HG02571 (cell line): ENCODE measurements at regions not wholly inside any gene's neighbourhood (a gene's known extent, or its start where the extent isn't known, plus 50 kb on each side); places are given as distances from the start of the nearest gene placed in this dataset.
"Not testable (repeated sequence)": the region's sequence is repeated elsewhere in the genome, so short reads cannot be mapped to it uniquely, and the experiment has no call there.

Experiments used
- ATAC-seq: cut with Tn5 transposase; IDR thresholded peaks from one replicate; pipeline ENCODE4 v1.9.1; 2021; ENCODE audit warnings: mild to moderate bottlenecking, moderate library complexity; ENCODE audit not compliant: unreplicated experiment

DNA sequence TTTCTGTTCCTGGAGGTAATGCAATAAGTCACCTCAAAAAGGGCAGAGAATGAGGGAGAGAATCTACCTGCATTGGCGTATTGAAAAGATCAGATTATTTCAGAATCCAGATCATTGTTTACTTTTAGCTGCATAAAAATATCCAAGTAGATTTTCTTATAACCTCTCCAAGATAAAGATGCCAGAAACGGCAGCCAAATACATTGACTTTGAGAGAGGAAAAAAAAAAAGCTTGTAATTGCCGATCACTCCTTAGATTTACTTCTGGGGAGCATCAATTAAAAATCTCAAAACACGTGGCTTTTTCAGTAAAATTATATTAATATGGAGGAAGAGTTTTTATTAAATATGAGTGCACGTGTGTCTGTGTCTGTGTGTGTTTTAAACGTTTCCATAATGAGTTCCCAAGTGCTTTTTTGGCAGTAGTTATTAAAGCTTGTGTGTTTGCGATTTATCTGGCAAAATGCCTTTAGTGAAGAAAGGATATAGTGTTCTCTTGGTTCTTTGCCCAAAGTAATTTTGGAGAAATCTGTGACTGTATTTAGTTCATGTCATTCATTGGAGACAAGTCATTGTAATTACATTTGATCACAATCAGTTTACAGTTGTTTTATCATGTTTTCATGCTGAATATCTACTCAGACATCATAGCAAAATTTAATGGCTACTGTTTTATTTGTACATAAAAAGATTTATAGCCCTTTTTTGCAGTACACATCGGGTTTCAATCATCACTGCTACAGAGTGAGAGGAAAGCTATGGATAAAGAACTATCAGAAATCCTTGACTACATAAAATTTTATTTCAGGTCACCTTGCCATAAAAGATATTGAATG, 176.1 kb downstream of the TM9SF2 start:
- ATAC-seq: no peak

DNA sequence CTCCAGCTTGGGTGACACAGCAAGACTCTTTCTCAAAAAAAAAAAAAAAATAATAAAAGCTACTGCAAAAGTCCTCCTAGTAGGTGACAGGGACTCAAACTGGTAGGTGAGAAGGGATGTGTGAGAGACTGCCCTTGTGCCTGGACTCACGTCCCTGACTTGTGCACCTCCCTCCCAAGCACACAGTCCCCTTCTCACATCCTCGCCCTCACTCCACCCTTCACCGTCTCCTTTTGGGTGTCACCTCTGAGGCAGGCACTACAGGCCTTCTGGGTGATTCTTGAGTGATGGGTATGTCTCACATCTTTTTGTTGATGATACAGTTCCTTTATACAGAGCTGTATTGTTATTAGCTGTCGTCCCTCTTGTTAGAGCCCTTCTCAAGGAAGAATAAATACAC, 170.5 kb downstream of the TM9SF2 start:
- no peak for ATAC-seq

DNA sequence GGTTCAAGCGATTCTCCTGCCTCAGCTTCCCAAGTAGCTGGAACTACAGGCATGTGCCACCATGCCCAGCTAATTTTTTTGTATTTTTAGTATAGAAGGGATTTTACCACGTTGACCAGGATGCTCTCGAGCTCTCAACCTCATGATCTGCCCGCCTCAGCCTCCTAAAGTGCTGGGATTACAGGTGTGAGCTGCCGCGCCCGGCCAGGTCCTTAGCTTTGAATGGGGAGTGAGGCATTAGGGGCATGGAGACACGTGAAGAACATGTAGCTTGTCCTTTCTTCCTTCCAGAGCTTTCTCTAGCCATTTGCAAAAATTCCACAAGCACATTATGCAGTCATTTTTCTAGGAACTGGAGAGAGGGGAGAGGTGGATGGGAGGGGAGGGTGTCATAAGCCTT, 167.8 kb downstream of the TM9SF2 start:
- ATAC-seq: not testable (repeated sequence)

DNA sequence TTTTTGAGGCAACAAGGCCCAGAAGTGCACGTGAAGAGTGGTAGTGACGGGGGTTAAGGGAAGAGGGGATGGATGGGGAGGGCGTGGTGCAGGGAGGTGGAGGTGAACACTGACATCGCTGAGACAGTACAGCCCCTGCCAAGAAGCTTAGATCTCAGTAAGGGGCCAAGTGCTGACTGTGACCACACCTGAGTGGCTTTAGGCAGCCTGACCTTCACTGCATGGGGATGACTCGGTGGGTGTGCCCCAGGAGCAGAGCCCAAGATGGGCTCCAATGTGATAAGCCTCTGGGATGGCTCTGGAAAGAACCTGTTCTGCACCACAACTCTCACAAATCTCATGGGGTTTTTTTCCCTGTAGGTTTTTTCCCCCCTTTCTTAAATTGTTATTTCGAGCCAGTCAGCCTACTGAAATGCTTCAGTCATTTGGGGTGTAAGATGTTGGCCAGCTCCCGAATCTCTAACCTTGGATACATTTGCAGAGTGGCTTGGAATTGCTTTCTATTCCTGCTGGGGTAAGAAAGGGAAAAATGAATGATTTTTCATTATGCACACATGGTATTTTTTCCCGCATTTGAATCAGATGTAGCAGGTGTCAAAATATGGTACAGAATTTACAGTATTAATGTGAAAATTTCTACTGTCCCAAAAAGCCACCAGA, 165.0 kb downstream of the TM9SF2 start:
- no peak for ATAC-seq

DNA sequence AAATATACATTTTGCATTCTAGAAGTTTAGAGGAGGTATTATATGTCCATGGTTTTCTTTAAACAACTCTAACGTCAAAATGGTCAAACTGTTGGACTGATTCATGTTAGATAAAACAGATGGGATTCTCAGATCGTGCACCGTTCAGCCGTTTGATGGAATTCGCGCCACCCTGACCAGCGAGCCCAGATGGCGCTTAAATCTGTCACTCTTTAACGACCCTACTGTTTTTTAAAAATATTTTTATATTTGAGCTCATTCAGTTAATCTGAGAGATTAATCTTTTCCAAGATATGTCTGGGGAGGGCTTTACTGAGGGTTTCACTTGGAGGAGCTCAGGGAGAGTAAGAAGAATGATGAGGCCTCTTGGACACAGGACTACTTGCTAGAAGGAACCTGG, 164.4 kb downstream of the TM9SF2 start:
- no peak for ATAC-seq

DNA sequence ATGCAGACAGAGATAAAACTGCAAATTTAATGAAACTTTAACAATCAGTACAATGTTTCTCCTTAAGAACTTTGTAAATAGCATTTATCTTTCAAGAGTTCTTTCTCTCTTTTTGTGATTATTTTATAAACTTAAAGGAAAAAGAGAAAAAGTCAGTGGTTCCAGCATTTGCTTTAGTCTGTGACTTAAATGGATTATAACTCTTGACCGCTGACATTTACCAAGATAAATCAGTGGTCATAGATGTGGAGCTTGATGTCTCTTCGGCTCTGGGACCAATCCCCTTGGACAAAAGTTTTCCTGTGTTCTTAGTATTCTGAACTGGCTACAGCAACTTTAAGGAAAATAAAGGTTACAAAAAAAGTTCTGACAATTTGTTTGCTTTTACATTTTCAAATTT, 162.6 kb downstream of the TM9SF2 start:
- no peak for ATAC-seq

DNA sequence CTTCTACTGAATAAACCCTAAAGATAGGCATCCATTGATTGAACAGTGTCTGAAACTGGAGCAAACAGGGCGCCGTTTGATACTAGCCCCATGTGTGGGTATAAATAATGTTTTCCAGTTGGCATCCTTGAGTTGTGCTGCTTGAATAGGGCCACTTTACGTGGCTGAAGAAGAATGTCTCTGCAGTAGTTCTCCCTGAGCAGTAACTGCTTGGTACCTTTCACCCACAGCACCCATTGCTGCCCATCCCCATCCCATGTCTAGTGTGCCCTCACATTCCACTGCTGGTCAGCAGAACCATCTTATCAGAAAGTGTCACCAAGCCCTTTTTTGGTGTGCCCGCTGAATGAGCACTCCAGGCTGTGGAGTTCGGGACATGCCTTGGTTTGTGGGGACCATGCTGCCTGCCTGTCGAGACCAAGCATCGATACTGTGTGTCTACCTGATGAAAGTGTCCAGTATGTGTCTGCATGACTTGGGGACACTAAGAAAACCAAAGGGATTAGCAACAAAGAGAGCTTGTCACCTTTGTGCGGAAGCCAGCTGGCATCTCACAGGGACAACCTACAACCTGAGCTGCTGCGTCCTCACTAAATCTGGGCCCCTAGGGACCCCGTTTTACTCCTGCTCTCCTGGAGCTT, 162.0 kb downstream of the TM9SF2 start:
- no peak for ATAC-seq

DNA sequence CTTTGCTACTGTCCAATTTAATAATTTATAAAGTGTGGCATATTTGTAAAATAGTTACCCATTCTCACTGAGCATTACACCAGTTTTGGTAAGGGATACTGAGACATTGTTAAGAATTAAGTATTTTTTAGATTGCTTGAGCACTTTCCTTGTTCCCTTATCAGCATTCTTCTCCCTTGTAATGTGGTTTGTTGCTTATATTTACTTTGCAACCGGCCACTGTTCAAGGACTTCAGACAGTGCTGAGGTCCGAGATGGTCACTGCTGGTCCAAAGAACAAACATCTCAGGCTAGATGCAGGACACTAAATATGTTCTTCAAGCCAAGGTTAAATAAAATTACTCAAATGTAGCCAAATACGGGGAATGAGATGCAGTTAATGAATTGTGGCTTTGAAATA, 161.4 kb downstream of the TM9SF2 start:
- no peak for ATAC-seq

DNA sequence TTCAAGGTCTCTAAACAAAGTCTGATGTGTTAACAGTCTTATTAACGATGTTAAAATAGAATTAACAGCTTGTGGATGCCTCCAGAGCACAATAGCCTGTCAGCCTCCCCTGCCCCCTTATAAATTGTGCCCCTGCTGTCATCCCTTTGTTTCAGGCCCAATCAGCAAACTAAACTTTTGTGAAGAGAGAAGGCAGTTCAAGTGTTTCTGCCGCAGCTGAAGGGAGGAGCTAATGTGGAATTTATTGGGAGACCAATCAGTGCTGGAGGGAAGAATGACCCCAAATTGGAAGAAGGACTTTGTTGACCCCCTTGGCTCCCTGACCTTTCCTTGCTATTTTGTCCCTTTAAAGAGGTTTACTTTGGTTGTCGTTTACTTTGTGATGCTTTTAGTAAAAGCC, 160.5 kb downstream of the TM9SF2 start:
- ATAC-seq: no peak

DNA sequence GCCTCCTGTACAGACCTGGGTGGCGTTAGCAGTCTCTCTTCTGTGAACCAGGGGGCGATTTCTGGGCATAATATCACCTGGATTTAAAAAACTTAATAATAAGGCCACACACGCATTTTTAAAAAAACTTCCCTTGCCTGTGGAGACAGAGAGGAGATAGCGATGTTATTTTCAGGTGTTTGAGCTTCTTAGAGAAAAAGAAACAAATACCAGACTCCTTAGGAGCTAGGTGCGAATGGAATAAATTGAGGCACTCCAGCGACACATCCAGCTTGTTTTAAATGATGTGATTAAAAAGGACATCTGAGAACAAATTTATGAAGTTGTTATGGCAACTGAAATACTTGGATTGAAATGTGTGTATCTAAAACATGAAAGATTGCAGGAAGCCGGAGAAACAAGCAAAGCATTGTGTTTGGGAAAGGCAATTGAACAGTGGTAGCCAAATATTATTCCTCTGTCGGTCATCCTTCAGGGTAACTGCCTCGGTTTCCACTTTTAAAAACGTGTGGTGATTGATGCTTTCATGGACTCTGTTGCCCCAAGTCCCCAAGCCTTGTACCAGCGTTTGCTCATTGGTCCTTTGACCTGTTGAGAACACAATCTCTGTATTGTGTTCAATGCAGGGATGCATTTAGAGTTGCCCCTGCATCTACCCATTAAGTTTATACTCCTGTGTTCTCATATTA, 158.7 kb downstream of the TM9SF2 start:
- ATAC-seq: no peak

DNA sequence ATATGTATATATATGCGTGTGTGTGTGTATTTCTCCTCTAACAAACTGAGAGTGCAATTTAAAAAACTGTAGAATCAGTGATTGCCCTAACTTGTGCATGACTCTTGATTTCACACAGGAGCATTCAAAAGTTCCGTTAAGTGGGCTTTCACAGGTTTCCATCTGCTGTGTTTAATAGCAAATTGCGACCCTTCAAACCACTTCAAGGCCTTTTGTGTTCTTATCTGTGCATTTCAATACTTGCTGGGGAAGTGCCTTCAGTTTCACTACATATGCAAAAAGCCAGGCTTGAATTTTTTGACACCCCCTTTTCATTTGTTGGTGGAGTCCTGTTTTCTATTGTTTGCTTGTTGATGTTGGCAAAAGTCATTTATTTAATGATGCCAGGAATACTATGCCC, 158.0 kb downstream of the TM9SF2 start:
- no peak for ATAC-seq

DNA sequence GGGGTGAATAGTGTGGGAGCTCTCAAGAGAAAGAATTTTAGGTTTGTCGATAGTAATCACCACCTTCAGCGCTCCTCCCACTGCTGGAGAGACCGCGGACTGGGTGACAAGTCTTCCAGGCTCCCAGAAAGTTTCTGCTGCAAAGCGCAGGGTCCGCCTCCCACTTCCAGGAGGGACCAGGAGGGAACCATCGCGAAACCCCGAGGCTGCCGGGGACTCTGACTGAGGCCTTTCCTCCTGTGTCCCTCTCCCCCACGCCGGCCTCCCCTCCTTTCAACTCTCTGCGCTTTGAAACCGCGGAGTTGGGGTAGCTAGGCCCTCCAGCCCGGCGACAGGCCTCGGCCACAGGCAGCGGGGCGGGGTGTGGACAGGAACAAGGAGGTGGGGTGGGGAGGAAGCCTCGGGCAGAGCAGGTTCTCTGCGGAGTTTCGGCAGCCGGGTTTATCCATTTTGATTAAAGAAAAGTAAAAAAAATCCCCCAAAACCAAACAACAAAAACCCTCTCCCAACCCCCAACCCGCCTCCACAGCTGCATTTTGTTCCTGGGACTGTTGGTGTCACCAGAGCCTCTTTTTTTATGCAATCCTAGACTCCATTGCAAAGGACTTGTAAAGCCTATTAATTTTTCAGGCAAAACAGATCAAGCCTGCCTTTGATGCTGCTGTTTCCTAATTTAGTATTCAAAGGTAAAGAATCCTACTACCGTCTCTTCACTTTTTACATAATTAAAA, 157.2 kb downstream of the TM9SF2 start:
- no peak for ATAC-seq

DNA sequence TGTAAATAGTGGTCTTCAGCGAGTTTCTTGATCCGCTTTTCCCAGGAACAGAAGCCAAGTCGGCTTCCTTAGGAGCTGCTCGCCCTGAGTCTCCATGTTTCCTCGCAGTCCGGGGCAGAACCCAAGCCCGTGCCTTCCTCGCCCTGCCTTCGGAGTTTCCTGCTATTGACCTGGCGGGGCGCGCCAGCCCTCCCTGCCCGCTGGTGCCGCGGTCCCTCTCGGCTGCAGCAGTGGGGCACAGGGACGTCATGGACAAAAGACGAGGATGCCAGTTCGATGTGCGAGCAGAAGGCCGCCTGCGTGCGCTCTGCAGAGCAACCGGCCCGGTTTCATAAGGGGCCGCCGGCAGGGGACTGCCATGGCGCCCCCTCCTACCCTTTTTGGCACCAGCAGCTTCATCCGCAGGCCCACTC, 156.6 kb downstream of the TM9SF2 start:
- no peak for ATAC-seq

DNA sequence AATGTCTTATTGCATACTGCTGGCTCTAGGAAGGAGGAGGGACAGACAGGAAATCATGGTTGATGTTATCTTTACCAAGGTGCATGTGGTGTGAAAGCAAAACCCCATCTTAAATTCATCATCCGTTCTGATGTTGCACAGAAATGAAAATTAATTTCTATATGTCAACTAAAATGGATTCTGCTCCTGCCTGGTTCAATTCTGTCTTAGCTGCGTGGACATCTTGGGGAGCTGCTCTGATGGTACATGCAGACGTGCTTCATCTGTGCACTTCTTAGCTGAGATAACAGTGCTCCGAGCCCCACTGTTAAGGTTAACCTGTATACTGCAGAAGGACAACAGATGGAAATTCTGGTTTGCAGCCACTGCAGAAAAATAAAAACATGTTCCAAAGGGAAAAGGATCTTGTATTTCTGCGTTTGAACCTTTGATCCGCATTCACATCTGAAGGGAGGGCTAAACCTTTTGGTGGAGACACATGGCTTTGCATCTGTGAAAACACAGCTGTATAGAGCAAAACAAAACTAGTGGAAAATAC, 155.6 kb downstream of the TM9SF2 start:
- no peak for ATAC-seq

DNA sequence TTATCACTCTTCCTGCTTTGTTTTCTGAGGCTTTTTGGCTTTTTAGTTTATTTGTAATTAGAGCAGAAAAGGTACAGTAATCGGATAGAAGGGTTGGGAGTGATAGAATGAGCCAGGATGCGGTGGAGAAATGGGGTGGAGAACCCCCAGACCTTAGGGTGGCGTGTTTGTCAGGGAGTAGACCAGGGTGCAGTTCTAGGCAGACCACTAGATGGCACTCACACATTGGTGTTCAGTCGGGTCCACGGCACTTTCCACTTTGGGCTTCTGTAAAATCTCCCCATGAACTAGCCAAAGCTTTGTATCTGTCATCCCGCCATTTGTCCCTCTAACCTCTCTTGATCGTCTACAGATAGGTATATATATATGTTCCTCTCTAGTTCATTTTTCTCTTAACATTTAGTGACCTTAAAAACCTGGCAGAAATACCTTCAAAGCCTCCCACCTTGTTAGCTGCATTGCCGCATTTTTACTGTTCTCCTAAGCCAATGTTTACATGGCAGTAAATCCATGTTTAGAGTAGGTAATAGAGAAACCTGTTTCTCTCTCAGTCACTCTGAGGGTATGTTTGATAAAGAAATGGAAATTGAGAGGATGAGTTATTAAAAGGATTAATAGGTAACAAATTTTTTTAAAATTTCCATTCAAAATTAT, 154.9 kb downstream of the TM9SF2 start:
- peak; percentile 61 for ATAC-seq

DNA sequence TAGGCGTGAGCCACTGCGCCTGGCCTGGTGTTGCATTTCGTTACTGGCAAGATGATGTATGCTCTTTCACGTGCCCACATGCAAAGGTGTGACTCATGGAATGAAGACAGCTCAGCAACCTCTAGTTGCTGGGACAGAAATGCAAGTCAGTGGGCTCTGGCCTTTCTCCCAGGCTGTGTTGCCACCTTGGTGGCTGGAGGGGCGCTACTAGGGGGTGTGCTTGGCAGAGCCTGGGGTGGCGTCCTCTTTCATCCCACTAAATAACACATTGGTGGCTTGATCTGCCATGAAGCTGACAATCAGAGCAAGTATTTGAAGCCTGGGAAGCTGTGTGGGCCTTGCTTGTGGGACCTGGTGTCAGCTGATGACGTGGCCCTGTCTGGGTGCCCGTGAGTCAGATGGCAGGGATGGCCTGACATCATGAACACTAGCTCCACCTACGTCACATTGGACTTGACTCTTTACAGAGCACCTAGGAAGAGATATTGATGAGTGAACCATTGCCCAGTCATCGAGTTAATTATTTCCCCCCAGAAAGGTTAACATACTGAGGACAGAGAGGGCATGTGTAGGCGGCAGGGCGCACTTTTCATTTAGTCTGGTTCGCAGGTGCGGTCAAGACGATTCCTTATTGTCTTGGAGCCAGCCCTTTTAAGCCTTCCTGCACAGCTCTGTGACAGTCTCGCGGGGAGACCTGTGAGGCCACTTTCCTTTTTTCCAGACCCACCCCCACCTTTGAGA, 154.2 kb downstream of the TM9SF2 start:
- no peak for ATAC-seq

DNA sequence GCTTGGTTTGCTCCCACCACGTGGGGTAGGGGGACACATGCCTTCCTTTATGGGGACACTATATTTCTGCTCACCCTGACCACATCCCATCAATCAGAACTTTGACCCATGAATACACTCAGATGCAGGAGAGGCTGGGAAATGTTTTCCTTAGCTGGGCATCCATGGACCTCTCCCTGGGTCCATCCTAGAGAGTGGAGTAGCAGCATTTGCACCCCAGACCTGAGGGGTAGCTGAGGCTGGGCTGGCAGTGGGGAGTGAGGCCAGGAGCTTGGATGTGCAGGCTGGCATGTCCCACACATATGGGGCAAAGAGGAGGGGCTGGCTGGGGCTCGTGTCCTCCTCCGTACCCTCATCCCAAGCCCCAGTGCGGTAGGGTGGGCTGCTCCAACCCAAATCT, 152.8 kb downstream of the TM9SF2 start:
- ATAC-seq: no peak

DNA sequence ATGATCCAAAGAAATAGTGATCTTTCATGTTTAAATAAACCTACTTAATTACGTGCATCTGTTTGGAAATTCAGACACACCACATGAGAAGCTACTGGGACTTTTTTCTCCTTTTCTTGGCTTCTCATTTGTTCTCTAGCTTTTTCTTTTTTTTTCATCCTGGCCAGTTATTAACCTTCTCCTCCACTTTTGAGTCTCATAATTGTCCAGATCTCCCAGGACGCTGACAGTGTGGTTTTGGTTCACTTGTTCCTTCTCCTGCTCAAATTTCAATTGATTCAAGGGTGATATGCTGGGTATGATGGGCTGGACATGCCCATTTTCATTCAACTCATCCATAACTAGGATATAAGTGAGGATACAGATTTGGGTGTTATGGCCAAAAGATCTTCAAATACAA, 152.3 kb downstream of the TM9SF2 start:
- ATAC-seq: no peak

DNA sequence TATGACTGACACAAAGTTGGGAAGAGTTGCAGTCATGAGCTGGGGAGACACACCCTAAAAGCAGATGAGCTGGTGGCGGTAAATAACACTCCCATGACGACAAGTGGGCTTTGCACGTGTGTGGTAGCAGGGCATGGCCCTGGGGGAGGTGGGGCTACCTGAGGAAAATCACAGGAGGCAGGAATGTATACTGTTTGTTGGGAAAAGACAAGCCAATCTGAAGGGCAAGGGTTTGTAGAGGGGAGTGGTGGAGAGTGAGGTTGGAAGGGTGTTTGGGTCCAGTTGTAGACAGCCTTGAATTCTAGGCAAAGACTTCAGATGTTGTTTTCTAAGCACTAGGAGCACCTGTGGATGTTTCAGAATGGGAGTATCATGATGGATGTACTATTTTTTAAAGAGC, 151.6 kb downstream of the TM9SF2 start:
- ATAC-seq: no peak
